ENCODE measurements at regions not wholly inside any gene's neighbourhood (a gene's known extent, or its start where the extent isn't known, plus 50 kb on each side); places are given as distances from the start of the nearest gene placed in this dataset.

GRCh38 chr3:53948174-53948573 is 56.5 kb upstream of the SELENOK start (continued):
- no peak for TF ChIP-seq CTCF (conservative IDR thresholded peaks at IDR 0.05; ENCODE audit: low read depth in 2 of 2)
- TF ChIP-seq EZH2phosphoT487 (IDR thresholded peaks at IDR 0.05; ENCODE audit: unreplicated experiment): no peak
- TF ChIP-seq ETS1 (IDR thresholded peaks at IDR 0.05): no peak
- no peak for TF ChIP-seq REST (IDR thresholded peaks at IDR 0.05; ENCODE audit: unreplicated experiment)
- TF ChIP-seq STAT1 (IDR thresholded peaks at IDR 0.05; ENCODE audit: unreplicated experiment): no peak

- H3K4me1 ChIP-seq (ENCODE audit: insufficient read depth): no peaks in the 10 kb centered on the region
- no peaks in the 10 kb centered on the region for H4K20me1 ChIP-seq (replicated peaks; ENCODE audit: insufficient read depth)
- Mint-ChIP-seq H3K36me3 (ENCODE audit: low read depth) (peaks cover 15% of the 10 kb centered on the region), H3K9me3 (peaks cover 15% of the 10 kb centered on the region), H3K27me3 (ENCODE audit: insufficient read depth, low read depth, poor library complexity) (no peaks in the 10 kb centered on the region), H3K4me1 (no peaks in the 10 kb centered on the region), H3K4me3 (no peak overlapping the region), H3K27ac (no peak overlapping the region)
- peaks cover 3% of the 10 kb centered on the region for H3K36me3 ChIP-seq (ENCODE audit: insufficient read depth)
- H3K4me3 ChIP-seq: no peak overlapping the region
- DNase-seq (ENCODE audit: low spot score): no peak
- H3K9me2 ChIP-seq (ENCODE audit: insufficient read depth): no peaks in the 10 kb centered on the region
- H3K27me3 ChIP-seq (ENCODE audit: insufficient read depth): no peaks in the 10 kb centered on the region
- H3K4me2 ChIP-seq: no peak overlapping the region
- H2AFZ ChIP-seq: no peak overlapping the region
- H3K27ac ChIP-seq (ENCODE audit: low read depth): no peak overlapping the region
- ATAC-seq: no peak
- H3F3A ChIP-seq (replicated peaks; ENCODE audit: low read depth): no peaks in the 10 kb centered on the region
- no peaks in the 10 kb centered on the region for H3K79me2 ChIP-seq (replicated peaks; ENCODE audit: insufficient read depth)
- TF ChIP-seq STAT1 (IDR thresholded peaks at IDR 0.05; ENCODE audit: unreplicated experiment) (no peak), EZH2 (IDR thresholded peaks at IDR 0.05; ENCODE audit: low read depth, unreplicated experiment) (no peak), JUNB (IDR thresholded peaks at IDR 0.05; ENCODE audit: unreplicated experiment) (no peak), EZH2phosphoT487 (IDR thresholded peaks at IDR 0.05; ENCODE audit: unreplicated experiment) (no peak), REST (IDR thresholded peaks at IDR 0.05; ENCODE audit: unreplicated experiment) (no peak), ZNF114 (CRISPR knock-in tag; IDR thresholded peaks at IDR 0.05) (no peak), NANOG (IDR thresholded peaks at IDR 0.05; ENCODE audit: borderline replicate concordance) (no peak), ETS1 (IDR thresholded peaks at IDR 0.05) (no peak)
These were observed 52.4 kb upstream of the SELENOK start for GRCh38 chr3:53944028-53944427.
